Stimulated activated naive B cell treated with anti-CD40 and anti-IgM and Interleukin-4, amounts not matched to agents 10 μg/mL and 1 μg/mL and 100 μg/mL, for 72 hours (primary cell): ENCODE measurements at regions not wholly inside any gene's neighbourhood (a gene's known extent, or its start where the extent isn't known, plus 50 kb on each side); places are given as distances from the start of the nearest gene placed in this dataset.

Source experiments
- ATAC-seq, 2 donors: fragments of 150-1000 bp; cut with Tn5 transposase; replicated peaks; 2 replicates each; pipeline ENCODE4 v1.10.0; 2021; ENCODE audit warnings: moderate library complexity in 1 of 2
- DNase-seq: peaks from one replicate; pipeline ENCODE4 v3.0.0; 2021
- H3K27ac Mint-ChIP-seq: one replicate; pipeline ENCODE4 v1.8.0; 2022; ENCODE audit warnings: mild to moderate bottlenecking, mixed read lengths
- H3K27me3 Mint-ChIP-seq, 2 donors: one replicate each; pipeline ENCODE4 v1.8.0; 2022; ENCODE audit warnings: mixed read lengths in 2 of 2
- H3K36me3 Mint-ChIP-seq, 2 donors: one replicate each; pipeline ENCODE4 v1.8.0; 2022; ENCODE audit warnings: mixed read lengths in 2 of 2, mild to moderate bottlenecking in 1 of 2
- H3K4me1 Mint-ChIP-seq, 2 donors: one replicate each; pipeline ENCODE4 v1.8.0; 2022; ENCODE audit warnings: mixed read lengths in 2 of 2, mild to moderate bottlenecking in 1 of 2
- H3K4me3 Mint-ChIP-seq, 2 donors: one replicate each; pipeline ENCODE4 v1.8.0; 2022; ENCODE audit warnings: mild to moderate bottlenecking in 2 of 2, mixed read lengths in 2 of 2, moderate library complexity in 1 of 2
- H3K9me3 Mint-ChIP-seq, 2 donors: one replicate each; pipeline ENCODE4 v1.8.0; 2022; ENCODE audit warnings: mixed read lengths in 2 of 2, mild to moderate bottlenecking in 1 of 2

DNA sequence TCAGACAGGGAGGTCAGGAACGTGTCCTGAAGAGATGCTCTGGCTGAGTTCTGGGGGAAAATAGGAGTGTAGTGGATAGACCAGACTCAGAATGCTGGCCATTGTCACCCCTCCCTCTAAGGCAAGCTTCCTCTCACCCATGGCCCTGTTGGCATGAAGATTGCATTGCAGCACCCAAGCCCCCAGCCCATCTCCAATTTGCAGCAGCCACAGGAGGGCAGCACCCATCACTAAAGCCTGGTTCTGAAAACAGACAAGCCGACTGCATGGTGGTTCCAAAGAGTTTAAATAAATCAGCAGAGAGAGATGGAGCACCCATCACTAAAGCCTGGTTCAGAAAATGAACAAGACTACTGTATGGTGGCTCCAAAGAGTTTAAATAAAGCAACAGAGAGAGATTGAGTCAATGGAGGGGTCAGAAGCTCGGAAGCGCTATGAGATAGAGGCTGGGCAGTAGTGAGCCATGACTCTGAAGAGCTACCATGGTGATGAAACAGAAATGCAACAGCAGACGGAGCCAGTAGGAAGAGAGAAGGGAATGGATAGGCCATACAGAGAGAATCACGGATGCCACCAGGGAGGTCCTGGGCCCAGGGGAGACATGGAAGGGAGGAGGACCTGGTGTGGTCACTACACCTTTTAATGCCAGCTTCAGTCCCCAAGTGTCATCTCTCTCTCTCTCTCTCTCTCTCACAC lies 237.9 kb upstream of the MYO3A start:
- peaks cover 0 to 1% of the 10 kb centered on the region in 2 donors for H3K36me3 Mint-ChIP-seq

DNA sequence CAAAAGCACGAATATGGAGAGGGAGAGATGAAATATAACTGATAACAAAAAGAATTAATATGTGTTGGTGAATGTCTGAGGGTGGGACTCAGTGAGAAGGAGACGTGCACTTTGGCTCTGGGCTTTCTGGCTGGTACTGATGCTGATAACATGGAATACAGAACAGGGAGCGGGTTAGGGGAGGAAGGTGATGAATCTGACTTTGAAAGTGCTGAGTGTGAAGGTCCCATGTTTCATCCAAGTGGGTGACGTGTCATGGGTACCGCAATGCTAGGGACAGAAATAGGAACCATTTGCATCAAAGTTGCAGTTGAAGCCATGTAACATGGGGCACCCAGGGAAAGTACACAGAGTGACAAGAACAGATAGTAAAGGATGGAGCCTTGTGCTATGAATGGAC lies 236.6 kb upstream of the MYO3A start:
- Mint-ChIP-seq H3K36me3 (no peaks in the 10 kb centered on the region), H3K27ac (no peak overlapping the region), H3K4me1 (peaks cover 35 to 49% of the 10 kb centered on the region in 2 donors), H3K4me3 (no peak overlapping the region), H3K9me3 (peaks cover 0 to 2% of the 10 kb centered on the region in 2 donors), H3K27me3 (no peaks in the 10 kb centered on the region)
- ATAC-seq (no peak), DNase-seq (no peak)

More for the DNA sequence above, 237.9 kb upstream of the MYO3A start:
- no peak for ATAC-seq
- Mint-ChIP-seq H3K27ac (no peak overlapping the region), H3K4me3 (no peak overlapping the region), H3K27me3 (no peaks in the 10 kb centered on the region), H3K9me3 (peaks cover 1 to 3% of the 10 kb centered on the region in 2 donors), H3K4me1 (peaks cover 42 to 60% of the 10 kb centered on the region in 2 donors)
- no peak for DNase-seq

DNA sequence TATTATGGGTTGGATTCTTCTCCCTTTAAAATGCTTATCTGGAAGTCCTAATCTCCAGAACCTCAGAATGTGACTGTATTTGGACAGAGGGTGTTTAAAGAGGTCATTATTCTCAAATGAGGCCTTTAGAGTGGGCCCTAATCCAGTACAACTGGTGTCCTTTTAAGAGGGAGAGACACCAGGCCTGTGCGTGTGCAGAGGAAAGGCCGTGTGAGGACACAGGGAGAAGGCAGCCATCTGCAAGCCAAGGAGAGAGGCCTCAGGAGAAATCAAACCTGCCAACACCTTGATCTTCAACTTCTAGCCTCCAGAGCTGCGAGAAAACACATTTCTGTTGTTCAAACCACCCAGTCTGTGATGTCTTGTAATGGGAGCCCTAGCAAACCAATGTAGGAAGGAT lies 235.4 kb upstream of the MYO3A start:
- DNase-seq (no peak), ATAC-seq (no peak)
- H3K4me3 Mint-ChIP-seq = no peak overlapping the region
- H3K4me1 Mint-ChIP-seq = peaks cover 32 to 39% of the 10 kb centered on the region in 2 donors
- H3K27me3 Mint-ChIP-seq = no peaks in the 10 kb centered on the region
- no peak overlapping the region for H3K27ac Mint-ChIP-seq
- H3K36me3 Mint-ChIP-seq = no peaks in the 10 kb centered on the region
- H3K9me3 Mint-ChIP-seq = peaks cover 0 to 2% of the 10 kb centered on the region in 2 donors

DNA sequence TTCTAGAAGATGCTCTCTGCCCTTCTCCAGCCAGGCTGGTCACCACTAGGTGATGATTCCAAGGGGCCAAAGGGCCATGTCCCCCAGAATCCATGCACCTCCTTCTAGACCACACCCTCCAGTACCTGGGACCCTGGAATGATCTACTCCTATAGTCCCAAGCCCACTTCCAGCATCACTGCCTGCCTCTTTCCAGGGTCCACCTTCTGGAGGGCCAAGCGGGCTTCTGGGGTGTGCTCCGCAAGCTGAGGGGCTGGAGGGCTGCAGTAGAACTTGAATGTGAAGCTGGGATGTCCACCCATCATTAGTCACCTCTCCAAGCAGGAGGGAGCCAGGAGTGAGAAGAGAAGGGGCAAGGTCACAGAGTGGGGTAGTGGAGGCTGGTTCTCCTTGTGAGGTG lies 234.4 kb upstream of the MYO3A start:
- H3K36me3 Mint-ChIP-seq = no peaks in the 10 kb centered on the region
- H3K4me3 Mint-ChIP-seq = no peak overlapping the region
- H3K4me1 Mint-ChIP-seq = peaks cover 25 to 29% of the 10 kb centered on the region in 2 donors
- peaks cover 0 to 2% of the 10 kb centered on the region in 2 donors for H3K9me3 Mint-ChIP-seq
- no peaks in the 10 kb centered on the region for H3K27me3 Mint-ChIP-seq
- ATAC-seq = no peak
- no peak overlapping the region for H3K27ac Mint-ChIP-seq
- no peak for DNase-seq

DNA sequence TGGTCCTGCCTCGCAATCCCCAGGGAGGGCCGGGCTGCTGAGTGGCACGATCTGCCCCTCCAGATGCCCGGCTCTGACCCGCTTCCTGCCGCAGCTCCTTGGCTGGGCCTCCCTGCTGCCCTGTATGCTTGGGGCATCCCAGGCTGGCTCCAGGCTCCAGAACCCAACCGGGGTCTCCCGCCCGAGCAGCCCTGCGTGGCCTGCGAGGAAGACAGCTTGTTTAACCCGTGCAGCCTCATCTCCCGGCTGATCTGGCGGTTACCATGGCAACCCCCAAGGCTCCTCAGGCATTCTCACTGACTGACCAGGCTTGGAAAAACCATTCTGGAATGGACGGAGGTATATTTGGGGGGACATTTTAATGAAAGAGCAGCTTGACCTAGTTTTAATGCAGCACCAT lies 232.4 kb upstream of the MYO3A start:
- no peak for ATAC-seq
- Mint-ChIP-seq H3K4me1 (peaks cover 10% of the 10 kb centered on the region in 2 donors), H3K4me3 (no peak overlapping the region), H3K36me3 (no peaks in the 10 kb centered on the region), H3K9me3 (no peaks in the 10 kb centered on the region), H3K27ac (no peak overlapping the region), H3K27me3 (no peaks in the 10 kb centered on the region)
- no peak for DNase-seq

DNA sequence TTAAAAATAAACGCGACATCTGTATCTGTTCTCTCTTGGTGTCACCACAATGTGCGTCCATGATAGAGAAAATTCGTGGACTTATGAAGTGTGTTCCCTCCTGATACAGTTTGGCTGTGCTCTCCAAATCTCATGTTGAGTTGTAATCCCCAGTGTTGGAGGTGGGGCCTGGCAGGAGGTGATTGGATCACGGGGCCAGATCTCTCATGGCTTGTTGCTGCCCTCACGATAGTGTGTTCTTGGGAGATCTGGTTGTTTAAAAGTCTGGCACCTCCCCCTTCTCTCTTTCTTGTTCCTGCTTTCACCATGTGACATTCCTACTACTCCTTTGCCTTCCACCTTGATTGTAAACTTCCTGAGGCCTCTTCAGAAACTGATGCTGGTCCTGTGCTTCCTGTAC lies 229.4 kb upstream of the MYO3A start:
- ATAC-seq = no peak
- H3K27me3 Mint-ChIP-seq = peaks cover 0 to 10% of the 10 kb centered on the region in 2 donors
- H3K27ac Mint-ChIP-seq = no peak overlapping the region
- H3K9me3 Mint-ChIP-seq = no peaks in the 10 kb centered on the region
- H3K4me3 Mint-ChIP-seq = no peak overlapping the region
- no peak for DNase-seq
- peaks cover 4 to 6% of the 10 kb centered on the region in 2 donors for H3K4me1 Mint-ChIP-seq
- H3K36me3 Mint-ChIP-seq = no peaks in the 10 kb centered on the region

DNA sequence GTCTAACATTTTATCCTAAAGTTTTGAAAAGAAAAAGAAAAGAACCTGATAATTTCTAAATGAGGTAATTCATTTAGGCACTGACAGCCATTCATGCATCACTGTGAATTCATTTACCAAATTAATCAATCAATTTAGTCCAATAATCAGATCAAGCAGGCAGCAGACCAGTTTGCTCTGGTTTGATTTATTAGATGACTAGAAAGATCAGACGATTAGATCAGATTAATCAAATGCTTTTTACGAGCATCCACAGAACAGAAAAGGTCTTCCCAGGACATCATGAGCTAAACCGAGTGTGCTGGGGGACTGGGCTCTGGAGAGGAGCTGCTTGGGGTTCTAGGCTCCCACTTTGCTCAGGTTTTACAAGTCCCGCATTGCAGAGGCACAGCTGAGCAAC lies 226.5 kb upstream of the MYO3A start:
- Mint-ChIP-seq H3K4me3 (no peak overlapping the region), H3K4me1 (peaks cover 0 to 3% of the 10 kb centered on the region in 2 donors), H3K36me3 (no peaks in the 10 kb centered on the region), H3K27me3 (peaks cover 0 to 10% of the 10 kb centered on the region in 2 donors), H3K27ac (no peak overlapping the region), H3K9me3 (no peaks in the 10 kb centered on the region)
- DNase-seq (no peak), ATAC-seq (no peak)

DNA sequence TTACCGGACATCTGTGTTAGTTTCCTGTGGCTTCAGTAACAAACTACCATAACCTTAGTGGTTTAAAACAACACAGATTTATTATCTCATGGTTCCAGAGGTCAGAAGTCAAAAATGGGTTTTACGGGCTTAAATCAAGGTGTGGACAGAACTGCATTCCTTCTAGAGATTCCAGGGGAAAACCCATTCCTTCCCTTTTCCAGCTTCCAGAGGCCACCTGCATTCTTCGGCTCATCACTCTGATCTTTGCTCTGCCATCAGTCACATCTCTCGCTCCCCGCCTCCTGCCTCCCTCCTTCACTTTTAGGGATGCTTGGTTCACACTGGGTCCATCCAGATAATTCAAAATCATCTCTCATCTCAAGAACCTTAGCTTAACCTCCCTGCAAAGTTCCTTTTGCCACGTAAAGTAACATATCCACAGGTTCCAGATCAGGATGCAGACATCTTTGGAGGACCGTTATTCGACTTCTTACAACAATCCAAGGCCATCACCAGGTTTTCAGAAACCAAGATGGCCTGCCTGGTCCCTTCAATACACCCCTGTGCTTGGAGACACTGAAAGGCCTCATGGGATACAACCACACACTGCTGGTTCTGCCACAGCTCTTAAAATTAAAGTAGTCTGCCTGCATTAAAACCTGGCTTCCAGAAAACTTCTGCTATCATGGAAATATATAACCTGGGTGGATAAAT lies 225.9 kb upstream of the MYO3A start:
- Mint-ChIP-seq H3K27me3 (peaks cover 0 to 10% of the 10 kb centered on the region in 2 donors), H3K4me3 (no peak overlapping the region), H3K9me3 (no peaks in the 10 kb centered on the region), H3K4me1 (peaks cover 0 to 3% of the 10 kb centered on the region in 2 donors), H3K36me3 (no peaks in the 10 kb centered on the region), H3K27ac (no peak overlapping the region)
- DNase-seq = no peak
- ATAC-seq = no peak

- Mint-ChIP-seq H3K36me3 (no peaks in the 10 kb centered on the region), H3K27ac (no peak overlapping the region), H3K9me3 (no peaks in the 10 kb centered on the region), H3K27me3 (peaks cover 12 to 20% of the 10 kb centered on the region in 2 donors), H3K4me3 (no peak overlapping the region), H3K4me1 (no peaks in the 10 kb centered on the region)
- ATAC-seq (no peak), DNase-seq (no peak)
Measured at GRCh38 chr10:25713894-25714240, 220.2 kb upstream of the MYO3A start.

- Mint-ChIP-seq H3K27me3 (peaks cover 23 to 24% of the 10 kb centered on the region in 2 donors), H3K4me1 (no peaks in the 10 kb centered on the region), H3K27ac (no peak overlapping the region), H3K36me3 (no peaks in the 10 kb centered on the region), H3K9me3 (no peaks in the 10 kb centered on the region), H3K4me3 (no peak overlapping the region)
- ATAC-seq (no peak), DNase-seq (no peak)
Measured at GRCh38 chr10:25724241-25724640, 209.8 kb upstream of the MYO3A start.

DNA sequence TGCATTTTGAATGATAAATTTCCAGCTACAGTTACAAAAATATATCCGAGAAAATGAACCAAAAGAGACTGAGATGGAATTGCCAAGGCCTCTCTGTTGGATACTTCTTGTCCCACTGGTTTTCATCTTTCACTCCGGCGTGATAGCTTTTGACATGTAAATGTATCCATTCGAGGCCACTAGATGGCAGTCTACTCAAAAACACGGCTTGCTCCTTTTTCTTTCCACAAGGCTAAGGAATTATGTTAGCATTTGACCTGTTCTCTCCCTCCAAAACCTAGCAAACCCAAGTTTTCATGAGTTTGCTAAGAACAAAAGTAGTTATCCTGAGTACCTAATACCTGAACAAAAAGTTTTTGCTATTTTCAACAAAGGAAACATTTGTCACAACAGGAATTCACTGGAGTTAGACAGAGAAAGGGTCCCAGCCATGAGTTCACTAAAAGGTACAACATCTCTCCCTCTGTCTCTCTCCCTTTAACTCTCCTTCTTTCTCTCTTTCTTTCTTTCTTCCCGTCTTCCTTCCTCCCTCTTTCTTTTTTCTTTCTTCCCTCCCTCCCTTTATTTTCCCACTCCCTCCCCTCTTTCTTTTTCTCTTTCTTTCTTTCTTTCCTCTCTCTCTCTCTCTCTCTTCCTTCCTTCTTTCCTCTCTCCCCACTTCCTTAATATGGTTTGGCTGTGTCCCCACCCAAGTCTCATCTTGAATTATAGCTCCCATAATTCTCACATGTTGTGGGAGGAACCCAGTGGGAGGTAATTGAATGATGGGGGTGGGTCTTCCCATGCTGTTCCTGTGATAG lies 207.9 kb upstream of the MYO3A start:
- ATAC-seq (peak in 1 of 2 donors; percentile 58), DNase-seq (no peak)
- H3K36me3 Mint-ChIP-seq = no peaks in the 10 kb centered on the region
- no peaks in the 10 kb centered on the region for H3K4me1 Mint-ChIP-seq
- H3K27me3 Mint-ChIP-seq = peaks cover 26 to 31% of the 10 kb centered on the region in 2 donors
- H3K4me3 Mint-ChIP-seq = no peak overlapping the region
- H3K27ac Mint-ChIP-seq = no peak overlapping the region
- H3K9me3 Mint-ChIP-seq = no peaks in the 10 kb centered on the region

DNA sequence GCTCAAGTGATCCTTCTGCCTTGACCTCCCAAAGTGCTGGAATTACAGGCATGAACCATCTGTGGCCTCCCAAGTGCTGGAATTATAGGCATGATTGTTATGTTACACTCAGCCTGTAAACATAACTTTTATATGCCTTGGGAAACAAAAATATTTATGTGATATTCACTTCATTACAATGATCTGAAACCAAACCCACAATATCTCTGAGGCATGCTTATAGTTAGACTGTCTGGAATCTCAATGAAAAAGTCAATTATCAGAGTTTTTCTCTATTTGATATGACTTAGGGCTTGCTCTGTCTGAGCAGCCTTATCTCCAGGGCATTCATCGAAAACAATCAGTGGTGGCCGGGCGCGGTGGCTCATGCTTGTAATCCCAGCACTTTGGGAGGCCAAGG lies 195.3 kb upstream of the MYO3A start:
- peaks cover 5% of the 10 kb centered on the region in 2 donors for H3K9me3 Mint-ChIP-seq
- no peak overlapping the region for H3K4me3 Mint-ChIP-seq
- no peak overlapping the region for H3K27ac Mint-ChIP-seq
- H3K4me1 Mint-ChIP-seq = no peaks in the 10 kb centered on the region
- DNase-seq (no peak), ATAC-seq (no peak)
- H3K27me3 Mint-ChIP-seq = peaks cover 23 to 37% of the 10 kb centered on the region in 2 donors
- no peaks in the 10 kb centered on the region for H3K36me3 Mint-ChIP-seq

- H3K36me3 Mint-ChIP-seq = no peaks in the 10 kb centered on the region
- no peak overlapping the region for H3K4me3 Mint-ChIP-seq
- ATAC-seq (no peak), DNase-seq (no peak)
- peaks cover 7 to 22% of the 10 kb centered on the region in 2 donors for H3K27me3 Mint-ChIP-seq
- H3K27ac Mint-ChIP-seq = no peak overlapping the region
- H3K4me1 Mint-ChIP-seq = no peaks in the 10 kb centered on the region
- no peaks in the 10 kb centered on the region for H3K9me3 Mint-ChIP-seq
Measured at GRCh38 chr10:25743832-25744231, 190.2 kb upstream of the MYO3A start.

- Mint-ChIP-seq H3K9me3 (no peaks in the 10 kb centered on the region), H3K36me3 (no peaks in the 10 kb centered on the region), H3K27ac (no peak overlapping the region), H3K4me3 (no peak overlapping the region), H3K27me3 (peaks cover 7 to 22% of the 10 kb centered on the region in 2 donors), H3K4me1 (no peaks in the 10 kb centered on the region)
- no peak for DNase-seq
- no peak for ATAC-seq
Measured at GRCh38 chr10:25744574-25744973, 189.5 kb upstream of the MYO3A start.
